HG03060 (cell line): ENCODE measurements at regions not wholly inside any gene's neighbourhood (a gene's known extent, or its start where the extent isn't known, plus 50 kb on each side); places are given as distances from the start of the nearest gene placed in this dataset.
"Not testable (repeated sequence)": the region's sequence is repeated elsewhere in the genome, so short reads cannot be mapped to it uniquely, and the experiment has no call there.

Experiments used
- ATAC-seq: cut with Tn5 transposase; IDR thresholded peaks from one replicate; pipeline ENCODE4 v1.9.1; 2021; ENCODE audit warnings: low read depth, moderate number of reproducible peaks; ENCODE audit not compliant: unreplicated experiment

DNA sequence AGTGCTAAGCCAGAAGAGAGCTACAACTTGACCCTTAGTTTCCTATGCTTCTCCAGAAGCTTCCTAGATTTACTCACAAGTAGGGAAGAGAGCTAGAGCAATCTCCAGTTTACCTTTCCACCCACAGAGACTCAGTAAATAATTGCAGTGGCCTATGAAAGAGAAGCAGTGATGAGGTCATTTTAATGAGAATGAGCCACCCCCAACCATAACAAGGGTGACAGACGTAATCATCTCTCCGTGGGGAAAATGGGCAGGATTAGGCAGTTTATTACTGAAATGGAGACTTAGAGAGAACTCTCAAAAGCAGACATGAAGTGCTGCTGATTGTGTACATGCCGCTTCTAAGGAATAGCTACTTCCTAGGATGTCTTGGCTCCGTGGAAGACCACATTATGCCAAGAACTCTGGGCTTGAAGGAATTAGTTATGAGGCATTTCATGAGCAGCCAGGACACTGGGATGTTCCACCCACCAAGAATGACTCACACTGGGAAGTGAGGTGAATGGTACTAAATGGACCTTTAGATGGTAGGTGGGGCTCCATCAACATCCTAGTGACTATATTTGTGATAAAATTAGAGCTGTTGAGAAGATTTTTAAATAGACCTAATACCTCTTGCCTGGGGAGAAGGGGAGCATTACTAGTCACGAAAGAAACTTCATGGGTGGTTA is 160.9 kb downstream of the EDEM1 start:
- no peak for ATAC-seq

DNA sequence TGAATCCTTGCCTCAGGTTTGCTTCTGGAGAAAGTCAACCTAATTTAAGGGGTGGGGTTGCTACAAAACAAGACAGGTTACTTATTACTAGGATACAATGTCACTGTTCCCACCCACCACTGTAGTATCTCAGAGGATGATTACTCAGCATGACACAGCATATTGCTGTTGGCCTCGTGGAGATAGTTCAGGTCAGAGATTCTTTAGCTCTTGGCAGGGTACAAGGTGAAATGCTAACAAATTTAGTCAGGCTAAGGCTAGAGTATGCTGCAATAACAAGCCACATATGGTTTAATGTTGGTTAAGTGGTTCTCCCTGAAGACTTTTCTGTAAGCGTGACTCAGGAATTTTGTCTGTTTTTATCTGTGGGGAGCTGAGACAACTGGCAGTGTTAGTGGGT is 161.8 kb downstream of the EDEM1 start:
- ATAC-seq, result no peak

DNA sequence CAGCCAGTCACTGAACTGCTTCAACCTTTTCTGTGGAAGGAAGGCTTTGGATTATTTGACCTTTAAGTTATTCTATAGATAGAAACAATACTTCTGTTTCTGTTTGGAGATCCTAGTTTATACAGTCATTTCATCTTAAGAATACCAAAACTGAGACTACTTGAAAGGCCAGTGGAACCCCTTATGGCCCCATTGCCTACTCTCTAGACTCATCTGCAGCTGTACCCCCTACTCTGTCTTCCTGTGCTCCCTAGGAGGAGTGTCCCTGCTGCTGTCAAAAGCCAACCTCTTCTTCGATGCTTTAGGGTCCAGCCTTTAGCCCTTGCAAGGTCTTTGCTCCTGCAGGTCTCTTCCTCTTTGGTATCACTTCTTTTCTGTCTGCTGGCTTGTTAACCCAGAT is 169.6 kb downstream of the EDEM1 start:
- ATAC-seq, result no peak

DNA sequence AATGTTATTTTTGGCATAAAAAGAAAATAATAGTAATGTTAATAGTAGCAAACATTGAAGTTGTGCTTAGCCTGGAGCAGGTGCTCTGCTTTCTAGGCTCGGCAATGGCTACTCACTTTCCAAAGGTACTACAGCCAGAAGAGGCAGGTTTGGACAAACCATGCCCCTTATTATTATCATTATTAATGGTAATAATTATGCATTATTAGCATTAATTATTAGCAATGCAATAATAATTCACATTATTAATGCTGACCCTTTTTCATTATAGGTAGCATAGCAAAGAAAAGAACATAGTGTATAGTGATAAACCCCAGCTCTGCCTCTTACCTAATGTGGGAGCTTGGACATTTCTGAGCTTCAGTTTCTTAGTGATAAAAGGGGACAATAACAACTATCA is 171.4 kb downstream of the EDEM1 start:
- no peak for ATAC-seq

DNA sequence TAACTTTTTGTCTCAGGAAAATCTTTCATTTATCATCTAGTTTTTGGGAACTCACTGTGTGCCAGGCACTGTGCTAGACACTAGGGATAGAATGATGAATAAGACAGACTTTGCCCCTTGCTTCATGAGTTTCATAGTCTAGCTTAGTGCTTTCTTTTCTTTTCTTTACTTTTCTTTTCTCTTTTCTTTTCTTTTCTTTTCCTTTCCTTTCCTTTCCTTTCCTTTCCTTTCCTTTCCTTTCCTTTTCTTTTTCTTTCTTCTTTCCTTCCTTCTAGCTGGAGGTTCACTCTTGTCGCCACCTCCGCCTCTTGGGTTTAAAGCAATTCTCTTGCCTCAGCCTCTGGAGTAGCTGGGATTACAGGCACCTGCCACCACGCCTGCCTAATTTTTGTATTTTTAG is 172.9 kb downstream of the EDEM1 start:
- ATAC-seq, result no peak

DNA sequence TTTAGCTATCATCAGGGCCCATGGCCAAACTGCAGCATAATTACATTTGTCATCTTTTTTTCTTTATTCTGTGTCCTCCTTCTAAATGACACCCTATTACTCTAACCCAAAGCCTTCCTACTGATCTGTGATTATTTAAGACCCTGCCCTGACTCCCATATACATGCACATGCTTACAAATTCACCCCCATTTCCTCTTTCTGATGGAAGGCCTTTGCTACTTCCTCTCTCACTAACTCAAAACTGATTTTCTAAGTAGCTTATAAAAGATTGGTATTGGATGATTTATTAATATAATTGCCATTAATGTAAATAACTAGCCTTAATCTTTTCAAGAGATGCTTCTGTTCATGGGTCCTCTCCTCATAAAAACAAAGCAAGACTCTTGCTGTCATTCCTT is 179.2 kb downstream of the EDEM1 start:
- no peak for ATAC-seq

DNA sequence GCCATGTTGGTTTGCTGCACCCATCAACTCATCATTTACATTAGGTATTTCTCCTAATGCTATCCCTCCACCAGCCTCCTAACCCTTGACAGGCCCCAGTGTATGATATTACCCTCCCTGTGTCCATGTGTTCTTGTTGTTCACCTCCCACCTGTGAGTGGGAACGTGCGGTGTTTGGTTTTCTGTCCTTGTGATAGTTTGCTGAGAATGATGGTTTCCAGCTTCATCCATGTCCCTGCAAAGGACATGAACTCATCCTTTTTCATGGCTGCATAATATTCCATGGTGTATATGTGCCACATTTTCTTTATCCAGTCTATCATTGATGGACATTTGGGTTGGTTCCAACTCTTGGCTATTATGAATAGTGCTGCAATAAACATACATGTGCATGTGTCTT is 184.0 kb downstream of the EDEM1 start:
- not testable (repeated sequence) for ATAC-seq

DNA sequence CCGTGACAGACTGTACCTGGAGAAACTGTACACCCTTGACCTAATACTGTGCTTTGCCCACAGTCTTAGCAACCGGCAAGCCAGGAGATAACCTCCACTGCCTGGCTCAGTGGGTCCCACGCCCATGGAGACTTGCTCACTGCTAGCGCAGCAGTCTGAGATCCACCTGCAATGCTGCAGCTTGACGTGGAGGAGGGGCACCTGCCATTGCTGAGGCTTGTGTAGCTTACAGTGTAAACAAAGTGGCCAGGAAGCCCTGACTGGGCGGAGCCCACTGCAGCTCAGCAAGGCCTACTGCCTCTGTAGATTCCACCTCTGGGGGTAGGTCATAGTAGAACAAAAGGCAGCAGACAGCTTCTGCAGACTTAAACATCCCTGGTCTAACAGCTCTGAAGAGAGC is 189.3 kb downstream of the EDEM1 start:
- ATAC-seq, result no peak

DNA sequence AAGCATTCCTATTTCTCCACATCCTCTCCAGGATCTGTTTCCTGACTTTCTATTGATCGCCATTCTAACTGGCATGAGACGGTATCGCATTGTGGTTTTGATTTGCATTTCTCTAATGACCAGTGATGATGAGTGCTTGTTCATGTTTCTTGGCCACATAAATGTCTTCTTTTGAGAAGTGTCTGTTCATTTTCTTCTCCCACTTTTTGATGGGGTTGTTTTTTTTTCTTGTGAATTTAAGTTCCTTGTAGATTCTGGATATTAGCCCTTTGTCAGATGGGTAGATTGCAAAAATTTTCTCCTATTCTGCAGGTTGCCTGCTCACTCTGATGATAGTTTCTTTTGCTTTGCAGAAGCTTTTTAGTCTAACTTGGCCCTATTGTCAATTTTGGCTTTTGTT is 191.8 kb downstream of the EDEM1 start:
- ATAC-seq, result not testable (repeated sequence)

DNA sequence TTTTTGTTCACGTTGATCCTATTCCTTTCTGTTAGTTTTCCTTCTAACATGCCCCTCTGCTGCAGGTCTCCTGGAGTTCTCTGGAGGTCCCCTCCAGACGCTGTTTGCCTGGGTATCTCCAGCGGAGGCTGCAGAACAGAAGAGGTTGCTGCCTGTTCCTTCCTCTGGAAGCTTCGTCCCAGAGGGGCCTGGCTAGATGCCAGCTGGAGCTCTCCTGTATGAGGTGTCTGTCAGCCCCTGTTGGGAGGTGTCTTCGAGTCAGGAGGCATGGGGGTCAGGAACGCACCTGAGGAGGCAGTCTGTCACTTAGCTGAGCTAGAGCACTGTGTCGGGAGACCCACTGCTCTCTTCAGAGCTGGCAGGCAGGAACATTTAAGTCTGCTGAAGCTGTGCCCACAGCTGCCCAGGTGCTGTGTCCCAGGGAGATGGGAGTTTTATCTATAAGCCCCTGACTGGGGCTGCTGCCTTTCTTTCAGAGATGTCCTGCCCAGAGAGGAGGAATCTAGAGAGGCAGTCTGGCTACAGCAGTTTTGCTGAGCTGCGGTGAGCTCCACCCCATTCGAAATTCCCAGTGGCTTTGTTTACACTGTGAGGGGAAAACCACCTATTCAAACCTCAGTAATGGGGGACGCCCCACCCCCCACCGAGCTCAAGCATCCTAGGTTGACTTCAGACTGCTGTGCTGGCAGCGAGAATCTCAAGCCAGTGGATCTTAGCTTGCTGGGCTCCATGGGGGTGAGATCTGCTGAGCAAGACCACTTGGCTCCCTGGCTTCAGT is 196.2 kb downstream of the EDEM1 start:
- not testable (repeated sequence) for ATAC-seq

DNA sequence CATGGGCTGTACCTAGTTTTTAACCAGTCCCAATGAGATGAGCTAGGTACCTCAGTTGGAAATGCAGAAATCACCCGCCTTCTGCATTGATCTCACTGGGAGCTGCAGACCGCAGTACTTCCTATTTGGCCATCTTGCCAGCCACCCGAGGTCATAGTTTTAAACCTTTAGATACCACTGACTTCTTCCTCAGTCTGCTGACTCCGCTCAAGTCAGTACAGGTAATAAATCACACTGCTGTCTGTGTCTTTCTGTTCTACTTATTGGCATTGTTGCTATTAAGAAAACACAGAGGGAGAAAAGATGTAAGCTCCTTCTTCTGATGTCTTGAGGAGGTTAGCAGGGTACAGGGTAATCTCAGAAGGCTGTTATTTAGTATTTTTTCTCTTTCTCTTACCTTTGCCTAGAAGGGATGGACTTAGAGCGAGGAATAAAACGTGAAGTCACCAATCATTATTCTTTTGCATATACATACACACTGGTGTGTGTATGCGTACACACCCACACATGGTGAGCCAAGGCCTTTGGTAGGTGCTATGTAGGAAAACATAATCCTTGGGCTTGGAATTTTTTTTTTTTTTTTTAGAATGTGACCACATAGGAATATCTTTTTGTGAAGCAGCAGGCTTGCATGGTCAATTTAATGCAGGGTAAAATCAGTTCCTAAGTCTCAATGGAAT is 197.2 kb downstream of the EDEM1 start:
- no peak for ATAC-seq

DNA sequence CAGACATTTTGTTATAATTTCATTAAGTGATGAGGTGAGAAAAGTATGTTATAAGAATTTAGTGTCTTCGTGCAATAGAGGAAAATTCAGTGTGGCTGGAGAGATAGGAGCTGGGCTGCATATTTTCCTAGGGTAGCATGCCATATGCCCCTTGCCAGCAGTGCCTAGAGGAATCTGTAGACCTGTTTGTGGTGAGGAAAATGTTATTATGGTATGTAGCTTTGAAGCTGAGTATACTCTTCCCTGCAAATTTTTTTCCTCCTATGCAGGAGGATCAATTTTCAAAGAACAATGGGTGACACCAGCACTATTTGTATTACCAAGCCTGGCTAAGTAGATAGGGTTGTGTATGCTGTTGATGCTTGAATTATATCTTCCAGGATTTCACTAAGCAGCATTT is 200.6 kb downstream of the EDEM1 start:
- ATAC-seq, result no peak

DNA sequence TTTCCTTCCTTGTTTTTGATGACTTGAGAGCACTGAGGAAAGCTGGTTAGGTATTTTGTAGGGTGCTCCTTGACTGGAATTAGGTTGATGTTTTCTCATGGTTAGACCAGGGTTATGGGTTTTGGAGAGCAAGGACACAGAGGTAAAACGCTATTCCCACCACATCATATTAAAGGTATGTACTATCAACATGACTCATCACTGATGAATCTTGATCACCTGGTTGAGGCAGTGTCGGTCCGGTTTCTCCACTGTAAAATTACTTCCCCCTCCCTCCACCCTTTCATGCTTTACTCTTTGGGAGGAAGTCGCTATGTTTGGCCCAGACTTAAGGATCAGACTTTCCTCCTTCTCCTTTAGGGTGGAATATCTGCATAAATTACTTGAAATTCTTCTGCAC is 201.6 kb downstream of the EDEM1 start:
- ATAC-seq, result no peak

DNA sequence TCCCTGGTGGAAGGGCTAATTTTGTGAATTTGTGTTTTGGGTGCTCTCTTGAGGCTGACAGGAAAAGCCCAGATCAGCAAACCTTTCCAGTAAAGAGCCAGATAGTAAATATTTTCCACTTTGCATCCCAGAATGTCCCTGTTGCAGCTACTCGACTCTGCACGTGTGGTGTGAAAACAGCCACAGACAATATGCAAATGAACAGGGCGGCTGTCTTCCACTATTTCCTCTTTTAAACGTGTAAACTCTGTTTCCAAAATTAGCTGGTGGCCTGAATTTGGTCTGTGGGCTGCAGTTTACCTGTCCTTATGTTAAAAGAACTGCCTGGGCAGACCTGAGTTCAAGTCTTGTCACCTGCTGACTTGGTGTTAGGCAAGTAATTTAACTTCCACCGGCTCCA is 202.7 kb downstream of the EDEM1 start:
- no peak for ATAC-seq

DNA sequence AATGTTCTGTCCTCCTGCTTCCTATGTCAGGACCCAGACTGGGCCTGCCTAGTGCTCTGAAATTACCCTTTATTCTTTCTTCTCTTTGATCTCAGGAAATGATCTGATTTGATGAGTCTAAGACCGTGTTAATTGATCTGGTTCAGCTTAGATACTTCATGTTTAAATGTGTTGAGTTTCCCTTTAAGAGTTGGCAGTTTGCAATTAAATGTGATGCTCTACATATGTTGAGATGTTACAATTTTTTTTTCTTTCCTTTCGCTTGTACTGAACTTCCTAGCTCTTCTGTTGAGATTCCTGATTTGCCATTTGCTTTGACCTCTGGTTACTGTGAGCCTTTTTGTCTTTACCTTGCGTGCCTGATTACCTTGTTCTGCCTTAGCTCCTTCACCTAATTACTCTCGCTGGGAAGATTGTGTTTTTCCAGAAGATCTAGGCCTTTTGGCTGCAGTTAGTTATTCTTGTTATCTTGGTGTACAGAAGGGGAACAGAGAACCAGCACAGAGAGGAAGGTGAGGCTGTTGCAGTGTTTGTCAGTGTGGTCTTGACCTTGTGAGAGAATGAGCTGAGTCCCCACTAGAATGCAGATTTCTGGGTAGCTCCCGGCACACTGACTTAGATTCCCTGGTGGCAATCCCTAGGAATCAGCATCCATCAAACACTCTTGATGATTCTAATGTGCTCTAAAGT is 203.6 kb downstream of the EDEM1 start:
- ATAC-seq, result no peak

DNA sequence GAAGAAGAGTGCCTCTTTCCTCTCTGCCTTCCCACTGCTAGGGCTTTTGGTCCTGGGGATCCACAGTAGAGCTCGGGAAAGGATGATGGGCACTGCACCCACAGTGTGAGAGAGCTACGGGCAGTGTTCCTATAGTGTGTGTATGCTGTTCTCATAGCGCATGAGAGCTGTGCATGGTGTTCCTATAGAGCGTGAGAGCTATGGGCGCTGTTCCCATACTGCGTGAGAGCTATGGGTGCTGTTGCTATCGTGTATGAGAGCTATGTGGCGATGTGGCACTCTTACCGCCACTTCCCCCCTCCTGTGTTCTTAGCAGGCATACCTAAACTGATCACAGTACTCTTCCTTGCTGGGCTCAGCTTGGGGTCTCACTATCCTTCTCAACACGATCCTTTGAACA is 213.5 kb downstream of the EDEM1 start:
- no peak for ATAC-seq

DNA sequence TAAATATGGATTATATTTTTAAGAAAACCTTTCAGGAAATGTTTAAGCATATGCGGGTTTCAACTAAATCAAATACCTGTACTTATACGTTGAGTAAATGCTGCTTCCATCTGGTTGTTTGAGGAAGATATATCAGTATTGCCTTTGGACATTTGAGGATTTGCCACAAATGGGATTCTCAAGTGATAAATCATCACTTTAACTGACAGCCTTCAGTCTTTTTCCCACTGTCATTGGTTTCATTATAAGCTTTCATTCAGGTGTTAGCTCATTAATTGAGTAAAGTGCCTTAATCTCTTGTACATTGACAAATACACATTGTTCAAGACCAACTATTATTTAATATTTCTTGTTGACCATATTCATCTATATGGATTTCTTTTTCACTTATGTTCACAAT is 217.2 kb downstream of the EDEM1 start:
- ATAC-seq, result no peak

DNA sequence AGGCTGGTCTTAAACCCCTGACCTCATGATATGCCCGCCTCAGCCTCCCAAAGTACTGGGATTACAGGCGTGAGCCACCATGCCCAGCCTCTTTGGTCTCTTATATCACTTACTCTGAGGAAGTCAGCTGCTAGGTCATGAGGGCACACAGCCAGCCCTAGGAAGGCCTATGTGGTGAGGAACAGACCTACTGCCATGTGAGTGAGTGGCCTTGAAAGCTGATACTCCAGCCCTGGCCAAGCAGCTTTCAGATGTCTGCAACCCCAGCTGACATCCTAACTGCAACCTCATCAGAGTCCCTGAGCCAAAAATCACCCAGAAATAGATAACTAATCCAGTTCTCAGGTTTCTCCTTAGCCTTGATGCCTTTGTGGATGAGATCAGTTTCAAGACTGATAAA is 224.3 kb downstream of the EDEM1 start:
- no peak for ATAC-seq

DNA sequence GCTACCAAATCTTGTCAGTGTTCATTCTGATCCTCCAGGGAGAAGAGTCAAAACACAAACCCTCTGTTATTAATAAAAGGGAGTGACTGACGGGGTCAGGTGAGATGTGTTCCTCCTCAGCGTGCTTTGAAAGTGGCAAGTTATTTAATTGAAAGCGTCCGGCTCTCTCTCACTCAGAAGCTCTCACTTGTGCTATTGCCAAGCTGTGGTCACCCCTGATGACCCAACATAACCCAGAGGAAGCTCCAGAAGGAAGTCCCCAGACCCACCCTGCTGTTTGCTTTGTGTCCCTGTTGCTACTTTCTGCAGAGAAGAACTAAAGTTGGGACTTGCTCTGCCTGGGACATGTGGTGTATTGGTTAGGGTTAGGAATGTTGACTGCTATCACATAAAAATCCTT is 235.6 kb downstream of the EDEM1 start:
- no peak for ATAC-seq

DNA sequence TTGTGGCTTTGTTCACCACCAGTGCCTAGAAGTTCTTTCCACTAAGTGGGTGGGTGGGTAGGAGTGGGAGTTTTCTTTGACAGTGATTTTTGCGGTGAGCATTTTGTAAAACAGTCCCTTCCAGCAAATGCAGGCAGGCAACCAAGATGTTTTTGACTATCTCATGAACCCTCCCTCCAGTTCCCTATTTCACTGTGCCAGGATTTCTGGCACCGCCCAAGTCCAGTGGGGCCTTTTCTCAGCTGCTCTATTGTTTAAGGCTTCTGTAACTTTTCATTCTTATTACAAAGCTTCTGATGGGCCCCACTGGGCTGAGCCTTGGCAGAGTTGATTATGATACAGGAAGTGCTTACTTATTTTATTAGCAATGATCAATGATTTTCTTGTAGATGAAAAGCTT is 236.0 kb downstream of the EDEM1 start:
- no peak for ATAC-seq

DNA sequence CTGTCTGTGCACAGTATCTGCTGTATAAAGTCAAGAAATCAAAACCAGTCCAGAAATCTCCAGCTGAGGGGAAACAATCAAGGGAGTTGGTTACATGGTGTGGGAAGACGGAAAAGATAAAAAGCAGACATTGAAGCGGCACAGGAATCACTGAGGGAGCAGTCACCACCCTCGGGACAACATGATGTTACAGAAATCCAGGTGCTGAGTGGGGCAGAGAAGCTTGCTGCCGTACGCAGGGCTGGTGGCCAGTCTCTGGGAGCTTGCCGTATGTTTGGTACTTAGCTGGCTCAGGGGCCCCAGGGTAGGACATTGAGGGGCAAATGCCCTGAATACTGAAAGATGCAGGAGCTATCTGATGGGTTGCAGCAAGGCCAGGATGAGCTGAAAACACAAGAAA is 237.9 kb downstream of the EDEM1 start:
- no peak for ATAC-seq
